T-helper 2 cell treated with Interferon-gamma antibody and Interleukin-4, amounts not matched to agents 5 μg/mL and 100 μg/mL, for 36 hours (primary cell): ENCODE measurements at regions not wholly inside any gene's neighbourhood (a gene's known extent, or its start where the extent isn't known, plus 50 kb on each side); places are given as distances from the start of the nearest gene placed in this dataset.

Experiments
- DNase-seq: peaks from one replicate; pipeline ENCODE4 v3.0.0; 2021; ENCODE audit warnings: low spot score
- H3K27ac Mint-ChIP-seq: one replicate; pipeline ENCODE4 v1.8.0; 2021; ENCODE audit warnings: mild to moderate bottlenecking, mixed read lengths
- H3K27me3 Mint-ChIP-seq: one replicate; pipeline ENCODE4 v1.8.0; 2021; ENCODE audit warnings: low read depth, mixed read lengths
- H3K36me3 Mint-ChIP-seq: one replicate; pipeline ENCODE4 v1.8.0; 2021; ENCODE audit warnings: low read depth, mixed read lengths
- H3K4me1 Mint-ChIP-seq: one replicate; pipeline ENCODE4 v1.8.0; 2021; ENCODE audit warnings: low read depth, mixed read lengths
- H3K4me3 Mint-ChIP-seq: one replicate; pipeline ENCODE4 v1.8.0; 2022; ENCODE audit warnings: mild to moderate bottlenecking, moderate library complexity, mixed read lengths
- H3K9me3 Mint-ChIP-seq: one replicate; pipeline ENCODE4 v1.8.0; 2021; ENCODE audit warnings: mixed read lengths

- Mint-ChIP-seq H3K27me3 (no peaks in the 10 kb centered on the region), H3K27ac (no peak overlapping the region)
- no peak for DNase-seq
These were observed 346.2 kb upstream of the ZNF717 start for GRCh38 chr3:76131396-76132153.

GRCh38 chr3:76132154-76132470 lies 346.8 kb upstream of the ZNF717 start:
- Mint-ChIP-seq H3K4me1 (no peaks in the 10 kb centered on the region), H3K27me3 (no peaks in the 10 kb centered on the region), H3K9me3 (peaks cover 21% of the 10 kb centered on the region), H3K27ac (no peak overlapping the region), H3K36me3 (no peaks in the 10 kb centered on the region), H3K4me3 (no peak overlapping the region)
- DNase-seq = no peak

More at GRCh38 chr3:76131396-76132153, 346.2 kb upstream of the ZNF717 start:
- Mint-ChIP-seq H3K36me3 (no peaks in the 10 kb centered on the region), H3K4me3 (no peak overlapping the region), H3K4me1 (no peaks in the 10 kb centered on the region), H3K9me3 (peaks cover 18% of the 10 kb centered on the region)

GRCh38 chr3:76134166-76134565 lies 348.8 kb upstream of the ZNF717 start:
- no peak for DNase-seq
- no peaks in the 10 kb centered on the region for H3K36me3 Mint-ChIP-seq
- peaks cover 16% of the 10 kb centered on the region for H3K9me3 Mint-ChIP-seq
- H3K4me1 Mint-ChIP-seq = no peaks in the 10 kb centered on the region
- H3K27me3 Mint-ChIP-seq = no peaks in the 10 kb centered on the region
- no peak overlapping the region for H3K4me3 Mint-ChIP-seq
- no peak overlapping the region for H3K27ac Mint-ChIP-seq

DNA sequence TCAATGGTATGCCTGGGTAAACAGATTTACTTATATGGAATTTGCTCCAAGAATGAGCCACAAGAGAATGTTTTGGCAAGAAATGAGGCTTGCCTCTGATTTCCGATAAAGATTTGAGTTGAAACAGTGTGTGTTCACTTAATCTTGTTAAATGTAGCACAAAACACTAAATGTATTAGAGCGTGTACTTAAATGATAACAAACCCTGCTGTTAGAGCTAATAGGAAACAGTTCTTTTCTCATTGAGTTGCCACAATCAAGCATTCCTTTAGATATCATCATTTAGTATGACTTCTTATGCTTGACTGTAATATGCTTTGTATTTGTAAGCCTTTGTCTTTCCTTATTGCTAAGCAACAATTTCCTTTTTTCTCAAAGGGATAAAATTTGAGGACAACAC lies 353.6 kb upstream of the ZNF717 start:
- H3K27ac Mint-ChIP-seq = no peak overlapping the region
- no peaks in the 10 kb centered on the region for H3K4me1 Mint-ChIP-seq
- no peak overlapping the region for H3K4me3 Mint-ChIP-seq
- H3K27me3 Mint-ChIP-seq = no peaks in the 10 kb centered on the region
- H3K36me3 Mint-ChIP-seq = no peaks in the 10 kb centered on the region
- peaks cover 13% of the 10 kb centered on the region for H3K9me3 Mint-ChIP-seq
- no peak for DNase-seq

- Mint-ChIP-seq H3K4me1 (no peaks in the 10 kb centered on the region), H3K9me3 (peaks cover 19% of the 10 kb centered on the region), H3K27me3 (no peaks in the 10 kb centered on the region), H3K27ac (no peak overlapping the region), H3K4me3 (no peak overlapping the region), H3K36me3 (no peaks in the 10 kb centered on the region)
- DNase-seq = no peak
These were observed 362.5 kb upstream of the ZNF717 start for GRCh38 chr3:76147846-76148245.

- Mint-ChIP-seq H3K4me1 (no peaks in the 10 kb centered on the region), H3K36me3 (no peaks in the 10 kb centered on the region), H3K9me3 (peaks cover 25% of the 10 kb centered on the region), H3K4me3 (no peak overlapping the region), H3K27me3 (no peaks in the 10 kb centered on the region), H3K27ac (no peak overlapping the region)
- DNase-seq = no peak
These were observed 366.7 kb upstream of the ZNF717 start for GRCh38 chr3:76152028-76152427.

- H3K27me3 Mint-ChIP-seq = no peaks in the 10 kb centered on the region
- peaks cover 20% of the 10 kb centered on the region for H3K9me3 Mint-ChIP-seq
- no peaks in the 10 kb centered on the region for H3K36me3 Mint-ChIP-seq
- no peak overlapping the region for H3K4me3 Mint-ChIP-seq
- no peak overlapping the region for H3K27ac Mint-ChIP-seq
- no peak for DNase-seq
- H3K4me1 Mint-ChIP-seq = no peaks in the 10 kb centered on the region
These were observed 376.5 kb upstream of the ZNF717 start for GRCh38 chr3:76161856-76162255.

GRCh38 chr3:76171647-76172046 lies 386.3 kb upstream of the ZNF717 start:
- H3K4me3 Mint-ChIP-seq = no peak overlapping the region
- H3K27ac Mint-ChIP-seq = no peak overlapping the region
- no peak for DNase-seq
- no peaks in the 10 kb centered on the region for H3K4me1 Mint-ChIP-seq
- H3K9me3 Mint-ChIP-seq = peaks cover 32% of the 10 kb centered on the region
- no peaks in the 10 kb centered on the region for H3K27me3 Mint-ChIP-seq
- no peaks in the 10 kb centered on the region for H3K36me3 Mint-ChIP-seq

DNA sequence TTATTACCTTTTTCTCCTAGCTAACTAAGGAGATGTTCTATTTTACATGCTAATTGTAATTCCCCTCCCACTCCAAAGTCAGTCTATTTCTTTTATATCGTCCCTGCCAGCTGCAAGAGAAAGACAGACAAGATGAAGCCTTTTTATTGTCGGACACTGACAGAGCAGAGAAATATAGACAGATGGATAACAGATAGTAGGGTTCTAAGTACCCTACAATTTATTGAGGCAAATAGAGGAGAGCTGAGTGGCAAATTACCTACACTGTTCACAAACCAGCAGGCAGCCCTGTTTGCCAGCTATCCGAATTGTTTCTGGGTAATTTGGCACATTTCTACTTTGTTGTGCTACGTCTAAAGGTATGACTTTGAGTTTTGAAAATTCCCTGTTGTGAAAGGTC lies 392.3 kb upstream of the ZNF717 start:
- H3K4me1 Mint-ChIP-seq = no peaks in the 10 kb centered on the region
- no peaks in the 10 kb centered on the region for H3K36me3 Mint-ChIP-seq
- H3K27me3 Mint-ChIP-seq = no peaks in the 10 kb centered on the region
- no peak overlapping the region for H3K27ac Mint-ChIP-seq
- H3K4me3 Mint-ChIP-seq = no peak overlapping the region
- DNase-seq = no peak
- peaks cover 58% of the 10 kb centered on the region for H3K9me3 Mint-ChIP-seq

DNA sequence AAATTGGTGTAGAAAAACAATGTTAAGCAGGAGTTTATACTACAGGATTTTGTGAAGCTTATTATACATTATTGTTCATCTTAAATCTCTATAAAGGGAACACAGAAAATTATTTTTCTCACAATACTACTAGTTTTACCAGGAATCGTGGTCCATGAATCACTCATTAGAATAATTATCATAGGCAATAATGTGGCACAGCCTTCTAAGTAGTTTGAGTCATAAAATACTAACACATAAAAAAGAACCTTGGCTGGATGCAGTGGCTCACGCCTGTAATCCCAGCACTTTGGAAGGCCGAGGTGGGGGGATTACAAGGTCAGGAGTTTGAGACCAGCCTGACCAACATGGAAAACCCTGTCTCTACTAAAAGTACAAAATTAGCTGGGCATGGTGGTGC lies 393.1 kb upstream of the ZNF717 start:
- H3K27ac Mint-ChIP-seq = no peak overlapping the region
- DNase-seq = no peak
- no peaks in the 10 kb centered on the region for H3K27me3 Mint-ChIP-seq
- H3K4me3 Mint-ChIP-seq = no peak overlapping the region
- H3K36me3 Mint-ChIP-seq = no peaks in the 10 kb centered on the region
- peaks cover 62% of the 10 kb centered on the region for H3K9me3 Mint-ChIP-seq
- H3K4me1 Mint-ChIP-seq = no peaks in the 10 kb centered on the region

GRCh38 chr3:76181213-76181612 lies 395.9 kb upstream of the ZNF717 start:
- Mint-ChIP-seq H3K9me3 (peaks cover 49% of the 10 kb centered on the region), H3K4me1 (no peaks in the 10 kb centered on the region), H3K36me3 (no peaks in the 10 kb centered on the region), H3K4me3 (no peak overlapping the region), H3K27me3 (no peaks in the 10 kb centered on the region), H3K27ac (no peak overlapping the region)
- DNase-seq = no peak

DNA sequence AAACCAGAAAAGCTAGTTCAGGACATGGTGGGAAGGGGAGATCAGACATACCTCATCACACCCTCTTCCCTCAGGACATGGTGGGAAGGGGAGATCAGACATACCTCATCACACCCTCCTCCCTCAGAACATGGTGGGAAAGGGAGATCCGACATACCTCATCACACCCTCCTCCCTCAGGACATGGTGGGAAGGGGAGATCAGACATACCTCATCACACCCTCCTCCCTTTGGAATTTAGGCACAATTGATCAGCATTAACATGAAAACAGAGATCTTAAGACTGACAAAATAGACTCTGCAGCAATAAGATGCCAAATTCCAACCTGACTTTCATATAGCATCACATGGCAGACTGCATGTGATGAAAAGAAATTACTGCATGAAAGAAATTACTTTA lies 412.7 kb upstream of the ZNF717 start:
- Mint-ChIP-seq H3K9me3 (peaks cover 42% of the 10 kb centered on the region), H3K27me3 (no peaks in the 10 kb centered on the region), H3K27ac (no peak overlapping the region), H3K4me3 (no peak overlapping the region), H3K4me1 (no peaks in the 10 kb centered on the region), H3K36me3 (no peaks in the 10 kb centered on the region)
- no peak for DNase-seq

GRCh38 chr3:76199382-76199781 lies 414.0 kb upstream of the ZNF717 start:
- no peaks in the 10 kb centered on the region for H3K4me1 Mint-ChIP-seq
- no peak for DNase-seq
- no peaks in the 10 kb centered on the region for H3K36me3 Mint-ChIP-seq
- H3K4me3 Mint-ChIP-seq = no peak overlapping the region
- H3K27me3 Mint-ChIP-seq = no peaks in the 10 kb centered on the region
- H3K9me3 Mint-ChIP-seq = peaks cover 44% of the 10 kb centered on the region
- H3K27ac Mint-ChIP-seq = no peak overlapping the region

- Mint-ChIP-seq H3K4me3 (no peak overlapping the region), H3K4me1 (no peaks in the 10 kb centered on the region), H3K27ac (no peak overlapping the region), H3K27me3 (no peaks in the 10 kb centered on the region), H3K36me3 (no peaks in the 10 kb centered on the region), H3K9me3 (peaks cover 62% of the 10 kb centered on the region)
- no peak for DNase-seq
These were observed 418.2 kb upstream of the ZNF717 start for GRCh38 chr3:76203578-76203977.

DNA sequence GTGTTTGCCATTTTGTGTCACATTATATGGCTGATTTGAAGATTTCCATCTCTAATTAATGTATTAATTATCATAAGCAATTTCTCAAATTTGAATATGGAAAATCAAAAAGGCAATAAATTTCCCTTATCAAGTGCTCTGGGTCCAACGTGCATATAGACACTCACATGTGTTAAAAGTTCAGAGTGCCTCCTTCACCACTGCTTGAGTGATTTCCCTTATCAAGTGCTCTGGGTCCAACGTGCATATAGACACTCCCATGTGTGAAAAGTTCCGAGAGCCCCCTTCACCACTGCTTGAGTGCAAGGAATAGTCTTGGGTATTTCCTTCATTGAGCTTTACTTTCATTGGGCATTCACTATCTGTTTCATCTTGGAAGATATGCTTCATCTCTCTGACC lies 421.0 kb upstream of the ZNF717 start:
- Mint-ChIP-seq H3K9me3 (peaks cover 62% of the 10 kb centered on the region), H3K27me3 (no peaks in the 10 kb centered on the region), H3K4me1 (no peaks in the 10 kb centered on the region)

More for the DNA sequence above, 421.0 kb upstream of the ZNF717 start:
- no peaks in the 10 kb centered on the region for H3K36me3 Mint-ChIP-seq
- H3K4me3 Mint-ChIP-seq = no peak overlapping the region
- no peak for DNase-seq
- H3K27ac Mint-ChIP-seq = no peak overlapping the region
